ENCODE measurements at regions not wholly inside any gene's neighbourhood (a gene's known extent, or its start where the extent isn't known, plus 50 kb on each side); places are given as distances from the start of the nearest gene placed in this dataset.

DNA sequence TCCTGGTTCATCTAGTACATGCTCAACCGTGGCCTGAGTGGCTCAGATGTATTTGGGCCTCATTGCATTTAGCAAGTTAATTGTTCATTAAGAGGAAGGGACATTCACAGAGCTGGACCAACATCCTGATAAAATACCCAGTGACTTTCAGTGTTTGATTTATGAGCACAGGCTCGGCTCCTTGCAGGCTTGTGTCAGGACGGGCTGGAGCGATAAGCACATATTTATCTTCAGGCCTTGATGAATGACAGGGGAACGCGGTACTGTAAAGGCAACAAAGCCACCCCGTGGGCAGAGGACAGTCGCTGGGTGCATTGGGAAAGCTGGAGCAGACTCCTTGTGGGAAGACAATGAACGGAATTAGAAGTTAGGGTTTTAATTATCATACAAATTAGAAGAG is 548.6 kb upstream of the HS6ST1 start:
- Histone ChIP-seq H3K4me3 (ENCODE audit: low read length) (no peak overlapping the region), H2AFZ (ENCODE audit: low read length) (no peak overlapping the region), H3K9me3 (replicated peaks; ENCODE audit: insufficient read depth, low read length) (no peaks in the 10 kb centered on the region), H3K27ac (ENCODE audit: low read length) (no peak overlapping the region), H3K79me2 (ENCODE audit: low read length) (no peaks in the 10 kb centered on the region), H3F3A (ENCODE audit: insufficient read depth, low read length) (no peaks in the 10 kb centered on the region), H3K36me3 (replicated peaks; ENCODE audit: insufficient read depth, low read length) (no peaks in the 10 kb centered on the region), H3K27me3 (replicated peaks; ENCODE audit: insufficient read depth, low read length) (no peaks in the 10 kb centered on the region), H3K4me2 (ENCODE audit: low read depth, low read length) (no peak overlapping the region), H3K9ac (ENCODE audit: low read length) (no peak overlapping the region), H3K4me1 (ENCODE audit: low read length) (no peaks in the 10 kb centered on the region), H3K9me2 (replicated peaks; ENCODE audit: insufficient read depth, low read length) (no peaks in the 10 kb centered on the region), H4K20me1 (ENCODE audit: insufficient read depth, low read length) (no peaks in the 10 kb centered on the region)
- no peak for DNase-seq
- no peak for TF ChIP-seq EZH2phosphoT487 (IDR thresholded peaks at IDR 0.05; ENCODE audit: low read length)

DNA sequence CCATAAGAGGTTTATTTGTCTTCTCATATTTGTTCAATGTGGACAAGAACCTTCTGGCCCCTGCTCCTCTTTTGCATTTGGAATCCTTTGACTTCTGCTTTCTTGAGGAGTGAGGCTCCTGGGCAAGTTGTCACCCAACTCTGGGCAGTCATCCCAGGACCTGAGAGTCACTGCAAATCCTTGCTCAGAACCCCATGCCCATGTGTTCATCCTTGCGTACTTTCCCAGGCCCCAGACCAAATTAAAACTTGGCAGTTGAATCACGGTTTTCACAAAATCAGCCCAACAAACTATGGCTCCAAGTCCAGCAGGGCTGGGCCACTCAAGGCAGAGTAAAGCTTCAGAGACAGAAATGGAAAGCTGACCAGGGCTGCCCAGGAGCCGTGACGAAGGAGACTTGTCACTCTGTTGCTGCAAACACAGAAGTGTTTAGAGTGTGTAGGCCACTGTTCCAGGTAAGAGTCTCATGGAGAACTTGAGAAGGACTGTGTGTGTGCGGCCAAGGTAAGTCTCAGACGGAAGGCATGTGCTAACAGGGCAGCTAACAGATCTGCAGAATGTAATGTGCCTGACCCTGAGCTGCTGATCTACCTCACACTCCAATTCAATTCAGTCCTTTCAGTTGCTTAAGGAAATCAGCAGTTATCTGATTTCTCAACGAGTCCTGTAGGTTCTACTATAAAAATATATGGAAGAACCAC is 549.4 kb upstream of the HS6ST1 start:
- Histone ChIP-seq H3K9ac (ENCODE audit: low read length) (no peak overlapping the region), H4K20me1 (ENCODE audit: insufficient read depth, low read length) (no peaks in the 10 kb centered on the region), H3K36me3 (replicated peaks; ENCODE audit: insufficient read depth, low read length) (no peaks in the 10 kb centered on the region), H3K27ac (ENCODE audit: low read length) (no peak overlapping the region), H3K4me1 (ENCODE audit: low read length) (no peaks in the 10 kb centered on the region), H3K27me3 (replicated peaks; ENCODE audit: insufficient read depth, low read length) (no peaks in the 10 kb centered on the region), H3K4me3 (ENCODE audit: low read length) (no peak overlapping the region), H3F3A (ENCODE audit: insufficient read depth, low read length) (no peaks in the 10 kb centered on the region), H2AFZ (ENCODE audit: low read length) (no peak overlapping the region), H3K9me3 (replicated peaks; ENCODE audit: insufficient read depth, low read length) (no peaks in the 10 kb centered on the region), H3K4me2 (ENCODE audit: low read depth, low read length) (no peak overlapping the region), H3K9me2 (replicated peaks; ENCODE audit: insufficient read depth, low read length) (no peaks in the 10 kb centered on the region), H3K79me2 (ENCODE audit: low read length) (no peaks in the 10 kb centered on the region)
- no peak for DNase-seq
- TF ChIP-seq EZH2 (optimal IDR thresholded peaks at IDR 0.05; ENCODE audit: low read depth, low read length) (no peak), EZH2phosphoT487 (IDR thresholded peaks at IDR 0.05; ENCODE audit: low read length) (no peak)
- TF ChIP-seq, protein P1, sequence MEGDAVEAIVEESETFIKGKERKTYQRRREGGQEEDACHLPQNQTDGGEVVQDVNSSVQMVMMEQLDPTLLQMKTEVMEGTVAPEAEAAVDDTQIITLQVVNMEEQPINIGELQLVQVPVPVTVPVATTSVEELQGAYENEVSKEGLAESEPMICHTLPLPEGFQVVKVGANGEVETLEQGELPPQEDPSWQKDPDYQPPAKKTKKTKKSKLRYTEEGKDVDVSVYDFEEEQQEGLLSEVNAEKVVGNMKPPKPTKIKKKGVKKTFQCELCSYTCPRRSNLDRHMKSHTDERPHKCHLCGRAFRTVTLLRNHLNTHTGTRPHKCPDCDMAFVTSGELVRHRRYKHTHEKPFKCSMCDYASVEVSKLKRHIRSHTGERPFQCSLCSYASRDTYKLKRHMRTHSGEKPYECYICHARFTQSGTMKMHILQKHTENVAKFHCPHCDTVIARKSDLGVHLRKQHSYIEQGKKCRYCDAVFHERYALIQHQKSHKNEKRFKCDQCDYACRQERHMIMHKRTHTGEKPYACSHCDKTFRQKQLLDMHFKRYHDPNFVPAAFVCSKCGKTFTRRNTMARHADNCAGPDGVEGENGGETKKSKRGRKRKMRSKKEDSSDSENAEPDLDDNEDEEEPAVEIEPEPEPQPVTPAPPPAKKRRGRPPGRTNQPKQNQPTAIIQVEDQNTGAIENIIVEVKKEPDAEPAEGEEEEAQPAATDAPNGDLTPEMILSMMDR (IDR thresholded peaks at IDR 0.05; ENCODE audit: low read length), result no peak

DNA sequence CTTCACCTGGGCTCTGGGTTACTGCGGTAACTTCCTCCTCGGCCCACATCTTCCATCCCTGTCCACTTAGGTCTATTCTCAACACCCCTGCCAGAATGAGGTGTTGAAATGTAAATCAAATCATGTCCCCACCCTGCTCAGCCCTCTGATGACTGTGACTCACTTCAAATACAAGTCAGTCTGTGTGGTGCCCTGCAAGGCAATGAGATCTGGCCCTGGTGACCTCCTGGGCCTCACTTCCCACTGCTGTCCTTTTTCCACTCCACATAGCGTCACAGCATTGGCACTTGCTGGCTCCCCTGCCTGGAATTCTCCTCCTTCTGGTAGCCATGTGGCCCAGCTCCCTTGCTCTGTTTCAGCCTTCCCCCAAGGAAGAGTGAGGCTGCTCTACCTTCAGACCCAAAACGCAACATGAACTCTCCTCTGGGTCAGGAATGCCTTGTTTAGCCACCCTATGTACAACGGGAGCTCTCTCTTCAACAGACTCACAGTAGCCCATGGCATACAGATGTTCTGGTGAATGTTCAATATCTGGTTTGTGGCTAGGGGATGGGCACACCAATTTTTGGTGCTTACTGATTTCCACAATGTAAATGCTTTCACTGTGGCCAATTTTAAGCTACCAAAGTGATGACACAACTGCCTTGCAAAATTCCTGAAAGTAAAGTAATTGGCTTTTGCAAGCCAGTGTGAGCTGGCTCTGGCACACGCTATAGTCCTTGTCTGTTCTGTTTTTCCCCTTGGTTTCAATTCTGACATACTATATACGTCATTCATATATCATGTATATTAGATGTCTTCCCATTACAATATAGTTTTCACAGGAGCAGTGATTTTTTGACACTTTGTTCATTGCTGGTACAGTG is 550.3 kb upstream of the HS6ST1 start:
- Histone ChIP-seq H3F3A (ENCODE audit: insufficient read depth, low read length) (no peaks in the 10 kb centered on the region), H3K9me3 (replicated peaks; ENCODE audit: insufficient read depth, low read length) (no peaks in the 10 kb centered on the region), H3K27me3 (replicated peaks; ENCODE audit: insufficient read depth, low read length) (no peaks in the 10 kb centered on the region), H3K36me3 (replicated peaks; ENCODE audit: insufficient read depth, low read length) (no peaks in the 10 kb centered on the region), H3K27ac (ENCODE audit: low read length) (no peak overlapping the region), H3K9me2 (replicated peaks; ENCODE audit: insufficient read depth, low read length) (no peaks in the 10 kb centered on the region), H4K20me1 (ENCODE audit: insufficient read depth, low read length) (no peaks in the 10 kb centered on the region), H3K4me2 (ENCODE audit: low read depth, low read length) (no peak overlapping the region), H3K79me2 (ENCODE audit: low read length) (no peaks in the 10 kb centered on the region), H2AFZ (ENCODE audit: low read length) (no peak overlapping the region), H3K4me1 (ENCODE audit: low read length) (no peaks in the 10 kb centered on the region), H3K9ac (ENCODE audit: low read length) (no peak overlapping the region), H3K4me3 (ENCODE audit: low read length) (no peak overlapping the region)
- no peak for DNase-seq
- TF ChIP-seq, protein P1 (IDR thresholded peaks at IDR 0.05; ENCODE audit: low read length), result no peak
- no peak for TF ChIP-seq EZH2phosphoT487 (IDR thresholded peaks at IDR 0.05; ENCODE audit: low read length)
- TF ChIP-seq EZH2 (optimal IDR thresholded peaks at IDR 0.05; ENCODE audit: low read depth, low read length), result no peak
